ENCODE measurements at regions not wholly inside any gene's neighbourhood (a gene's known extent, or its start where the extent isn't known, plus 50 kb on each side); places are given as distances from the start of the nearest gene placed in this dataset.
A peak's percentile ranks its signal among the peaks of the same experiment; 100 is the strongest.

DNA sequence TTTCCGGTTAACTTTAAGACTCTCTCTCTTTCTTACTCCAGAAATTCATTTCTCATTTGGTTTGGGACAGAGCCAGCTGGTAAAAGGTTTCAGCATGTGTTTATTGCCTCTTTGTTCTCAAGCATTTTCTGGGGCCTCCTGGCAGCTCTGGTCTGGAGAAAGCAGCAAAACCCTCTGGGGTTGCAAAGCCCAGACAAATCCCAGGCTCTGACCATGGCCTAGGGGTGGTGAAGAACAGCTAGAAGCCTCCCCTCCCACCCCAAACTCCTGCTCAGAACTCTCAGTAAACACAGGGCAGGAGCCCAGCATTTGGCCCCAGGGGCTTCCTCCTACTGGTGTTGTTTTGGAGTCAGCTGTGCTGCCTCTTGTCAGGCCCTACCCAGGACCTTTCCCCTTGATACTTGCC is 124.2 kb upstream of the SERP2 start:
- FAIRE-seq (no peak), DNase-seq (peak in 4 of 6 donors; percentile 31 to 43 (median 35)), ATAC-seq (peak; percentile 71 to 84 (median 78))
- WGBS, 2 donors: 27 to 40% methylated on average over 1 of the region's 1 CpG
- Histone ChIP-seq H3K4me1 (peaks cover 4 to 10% (median 8%) of the 10 kb centered on the region in 3 donors), H3K36me3 (no peaks in the 10 kb centered on the region), H3K27ac (peak overlapping the region in 3 of 4 donors; percentile 31 to 64 (median 41)), H3K9me3 (no peaks in the 10 kb centered on the region), H3K27me3 (no peaks in the 10 kb centered on the region), H3K4me3 (no peak overlapping the region)
- intact Hi-C loops (cut with DNase I): no loop called here
- TF ChIP-seq, protein P1, sequence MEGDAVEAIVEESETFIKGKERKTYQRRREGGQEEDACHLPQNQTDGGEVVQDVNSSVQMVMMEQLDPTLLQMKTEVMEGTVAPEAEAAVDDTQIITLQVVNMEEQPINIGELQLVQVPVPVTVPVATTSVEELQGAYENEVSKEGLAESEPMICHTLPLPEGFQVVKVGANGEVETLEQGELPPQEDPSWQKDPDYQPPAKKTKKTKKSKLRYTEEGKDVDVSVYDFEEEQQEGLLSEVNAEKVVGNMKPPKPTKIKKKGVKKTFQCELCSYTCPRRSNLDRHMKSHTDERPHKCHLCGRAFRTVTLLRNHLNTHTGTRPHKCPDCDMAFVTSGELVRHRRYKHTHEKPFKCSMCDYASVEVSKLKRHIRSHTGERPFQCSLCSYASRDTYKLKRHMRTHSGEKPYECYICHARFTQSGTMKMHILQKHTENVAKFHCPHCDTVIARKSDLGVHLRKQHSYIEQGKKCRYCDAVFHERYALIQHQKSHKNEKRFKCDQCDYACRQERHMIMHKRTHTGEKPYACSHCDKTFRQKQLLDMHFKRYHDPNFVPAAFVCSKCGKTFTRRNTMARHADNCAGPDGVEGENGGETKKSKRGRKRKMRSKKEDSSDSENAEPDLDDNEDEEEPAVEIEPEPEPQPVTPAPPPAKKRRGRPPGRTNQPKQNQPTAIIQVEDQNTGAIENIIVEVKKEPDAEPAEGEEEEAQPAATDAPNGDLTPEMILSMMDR (IDR thresholded peaks at IDR 0.05): no peak

DNA sequence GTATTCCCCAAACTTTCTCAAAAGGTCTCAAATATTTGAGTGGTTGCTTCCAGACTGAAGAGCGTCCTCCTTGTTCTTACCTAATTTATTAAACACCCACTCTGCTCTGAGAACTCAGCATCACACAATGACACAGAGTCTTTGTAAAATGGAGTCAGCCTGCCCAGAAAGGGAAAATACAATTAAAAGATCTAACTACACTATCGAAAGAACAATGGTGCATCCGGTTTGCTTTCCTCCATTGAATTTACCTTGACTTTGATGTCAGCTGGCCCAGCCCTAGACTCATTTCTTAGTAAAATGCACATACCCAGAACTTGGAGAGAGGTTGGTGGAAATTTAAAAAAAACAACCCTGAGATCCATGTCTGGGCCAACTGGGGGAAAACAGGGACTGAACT is 120.7 kb upstream of the SERP2 start:
- no peak for FAIRE-seq
- ATAC-seq: no peak

DNA sequence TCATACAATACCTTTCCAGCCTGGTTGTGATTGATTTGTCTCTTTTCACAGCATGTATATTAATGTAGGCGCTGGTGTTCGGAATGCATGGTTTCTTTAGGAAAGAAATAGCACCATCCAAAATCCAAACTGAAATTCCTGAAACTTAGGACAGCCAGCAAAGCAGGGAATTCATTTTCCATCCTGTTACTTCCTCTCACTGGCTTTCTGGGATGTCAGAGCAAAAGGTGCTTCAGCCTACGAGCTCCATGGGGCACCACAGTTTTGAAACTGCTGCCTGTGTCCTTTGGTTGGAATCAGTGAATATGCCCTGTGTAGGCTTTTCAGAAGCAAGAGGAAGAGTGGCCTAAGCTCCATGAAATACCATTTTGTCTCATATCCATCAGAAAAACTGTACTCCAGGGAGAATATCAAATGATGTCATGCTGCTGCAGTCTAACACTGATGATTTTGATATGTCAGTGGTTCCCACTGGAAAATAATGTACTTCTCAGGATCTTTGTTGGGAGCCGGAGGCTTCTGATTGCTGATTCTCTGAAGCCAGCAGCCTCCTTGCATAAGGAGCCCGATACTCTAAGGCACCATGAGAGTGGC is 117.8 kb upstream of the SERP2 start:
- H3K36me3 ChIP-seq: no peaks in the 10 kb centered on the region
- H3K27me3 ChIP-seq: no peaks in the 10 kb centered on the region
- no peak for FAIRE-seq
- WGBS, 2 donors: 85 to 95% methylated on average over 5 of the region's 5 CpGs
- H3K4me3 ChIP-seq: no peak overlapping the region
- no peak overlapping the region for H3K27ac ChIP-seq
- peaks cover 0 to 5% (median 0%) of the 10 kb centered on the region in 3 donors for H3K4me1 ChIP-seq
- intact Hi-C loops (cut with DNase I): no loop called here
- TF ChIP-seq, protein P1 (IDR thresholded peaks at IDR 0.05): no peak
- DNase-seq: no peak
- ATAC-seq: no peak
- H3K9me3 ChIP-seq: no peaks in the 10 kb centered on the region

More for the DNA sequence above, 120.7 kb upstream of the SERP2 start:
- DNase-seq: no peak
- Histone ChIP-seq H3K4me1 (peaks cover 4 to 10% (median 8%) of the 10 kb centered on the region in 3 donors), H3K4me3 (no peak overlapping the region), H3K9me3 (no peaks in the 10 kb centered on the region), H3K36me3 (no peaks in the 10 kb centered on the region), H3K27ac (no peak overlapping the region), H3K27me3 (no peaks in the 10 kb centered on the region)
- WGBS, 2 donors: 84% methylated on average over 3 of the region's 3 CpGs
- TF ChIP-seq, protein P1 (IDR thresholded peaks at IDR 0.05): no peak
- intact Hi-C loops (cut with DNase I): no loop called here

DNA sequence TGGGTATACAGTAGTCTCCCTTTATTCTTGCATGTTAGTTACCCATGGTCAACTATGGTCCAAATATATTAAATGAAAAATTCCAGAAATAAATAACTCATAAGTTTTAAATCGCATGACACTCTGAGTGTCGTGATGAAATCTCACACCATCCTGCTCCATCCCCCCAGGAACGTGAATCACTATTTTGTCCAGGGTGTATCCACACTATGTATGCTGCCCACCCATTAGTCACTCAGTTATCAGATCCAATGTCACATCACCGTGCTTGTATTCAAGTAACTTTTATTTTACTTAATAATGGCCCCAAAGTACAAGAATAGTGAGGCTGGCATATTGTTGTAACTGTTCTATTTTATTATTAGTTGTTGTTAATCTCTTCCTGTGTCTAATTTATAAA is 115.8 kb upstream of the SERP2 start:
- H3K27me3 ChIP-seq: no peaks in the 10 kb centered on the region
- DNase-seq (no peak), FAIRE-seq (no peak), ATAC-seq (no peak)
- no peaks in the 10 kb centered on the region for H3K36me3 ChIP-seq
- TF ChIP-seq, protein P1 (IDR thresholded peaks at IDR 0.05): no peak
- no peaks in the 10 kb centered on the region for H3K9me3 ChIP-seq
- H3K4me3 ChIP-seq: no peak overlapping the region
- peaks cover 0 to 5% (median 0%) of the 10 kb centered on the region in 3 donors for H3K4me1 ChIP-seq
- H3K27ac ChIP-seq: no peak overlapping the region
- 87 to 95% methylated on average over 4 of the region's 4 CpGs for WGBS, 2 donors
- intact Hi-C loops (cut with DNase I): no loop called here
